SK-N-MC (cell line): ENCODE measurements at regions not wholly inside any gene's neighbourhood (a gene's known extent, or its start where the extent isn't known, plus 50 kb on each side); places are given as distances from the start of the nearest gene placed in this dataset.

Experiments used
- EZH2 ChIP-seq: fragments of 200-600 bp; sonication (generic); IDR thresholded peaks from one replicate; pipeline ENCODE4 v1.6.1; 2017; ENCODE audit warnings: antibody characterized with exemption
- FOXP2 ChIP-seq: optimal IDR thresholded peaks from 2 replicates; pipeline ENCODE3; 2011; ENCODE audit warnings: mild to moderate bottlenecking, moderate library complexity; ENCODE audit not compliant: insufficient read depth; ENCODE audit errors: extremely low read length, control extremely low read depth
- POLR2AphosphoS5 ChIP-seq: IDR thresholded peaks from 2 replicates; pipeline ENCODE4 v1.6.1; 2012; ENCODE audit warnings: mild to moderate bottlenecking, low read depth, low read length, borderline replicate concordance

DNA sequence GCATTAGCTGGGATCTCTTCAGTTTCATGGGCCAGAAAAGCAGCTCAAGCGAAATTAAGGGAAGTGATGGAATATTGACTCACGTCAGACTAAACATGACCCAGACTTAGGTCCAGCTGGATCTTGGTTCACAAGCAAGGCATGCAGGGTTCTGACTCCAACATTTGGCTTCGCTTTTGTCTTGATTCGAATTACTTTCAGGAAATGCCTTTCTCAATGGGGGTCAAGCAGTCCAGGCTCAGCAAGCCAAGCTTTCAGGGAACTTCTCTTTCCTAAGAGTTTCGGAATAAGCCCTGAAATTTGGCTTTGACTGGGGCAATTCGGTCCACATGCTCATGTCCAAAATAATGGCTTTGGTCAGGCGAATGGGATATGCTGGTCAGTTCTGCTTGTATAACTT lies 678.7 kb upstream of the TMEM132C start:
- TF ChIP-seq EZH2 (no peak), FOXP2 (no peak), POLR2AphosphoS5 (no peak)
